NCI-H446 (cell line): ENCODE measurements at regions not wholly inside any gene's neighbourhood (a gene's known extent, or its start where the extent isn't known, plus 50 kb on each side); places are given as distances from the start of the nearest gene placed in this dataset.
A peak's percentile ranks its signal among the peaks of the same experiment; 100 is the strongest.
"Not testable (repeated sequence)": the region's sequence is repeated elsewhere in the genome, so short reads cannot be mapped to it uniquely, and the experiment has no call there.

ENCODE experiments used
- DNase-seq, 2 experiments: peaks; one replicate each; lab custom pipeline; 2025; lab: John Stamatoyannopoulos, UW

GRCh38 chr1:22196041-22196440 is 53.1 kb upstream of the WNT4 start:
- no peak for DNase-seq

GRCh38 chr1:22196641-22197040 is 53.7 kb upstream of the WNT4 start:
- DNase-seq, result no peak

GRCh38 chr1:22197644-22198043 is 54.7 kb upstream of the WNT4 start:
- no peak for DNase-seq

- no peak for DNase-seq
These were observed 58.1 kb upstream of the WNT4 start for GRCh38 chr1:22201023-22201422.

- no peak for DNase-seq
These were observed 60.4 kb upstream of the WNT4 start for GRCh38 chr1:22203335-22203734.

- DNase-seq, result no peak
These were observed 61.4 kb upstream of the WNT4 start for GRCh38 chr1:22204057-22204840.

- peak in 1 of 2 experiments; percentile 63 for DNase-seq
These were observed 62.4 kb upstream of the WNT4 start for GRCh38 chr1:22204989-22205913.

- no peak for DNase-seq
These were observed 63.7 kb upstream of the WNT4 start for GRCh38 chr1:22206551-22207125.

- DNase-seq, result peak; percentile 4 to 64
These were observed 64.8 kb upstream of the WNT4 start for GRCh38 chr1:22207511-22208267.

- no peak for DNase-seq
These were observed 65.5 kb upstream of the WNT4 start for GRCh38 chr1:22208268-22208972.

- no peak for DNase-seq
These were observed 66.1 kb upstream of the WNT4 start for GRCh38 chr1:22208973-22209378.

- no peak for DNase-seq
These were observed 67.3 kb upstream of the WNT4 start for GRCh38 chr1:22210176-22210575.

- no peak for DNase-seq
These were observed 67.7 kb upstream of the WNT4 start for GRCh38 chr1:22210636-22211035.

- DNase-seq, result not testable (repeated sequence)
These were observed 68.6 kb upstream of the WNT4 start for GRCh38 chr1:22211459-22211858.

GRCh38 chr1:22212400-22213233 is 69.7 kb upstream of the WNT4 start:
- no peak for DNase-seq

GRCh38 chr1:22216210-22216883 is 73.5 kb upstream of the WNT4 start:
- DNase-seq, result no peak

- DNase-seq, result no peak
These were observed 74.1 kb upstream of the WNT4 start for GRCh38 chr1:22216966-22217365.

GRCh38 chr1:22217811-22218460 is 75.0 kb upstream of the WNT4 start:
- no peak for DNase-seq

- DNase-seq, result no peak
These were observed 75.8 kb upstream of the WNT4 start for GRCh38 chr1:22218618-22219250.
